Type B pancreatic cell (in vitro differentiated cells): ENCODE measurements at regions not wholly inside any gene's neighbourhood (a gene's known extent, or its start where the extent isn't known, plus 50 kb on each side); places are given as distances from the start of the nearest gene placed in this dataset.

Experiments used
- DNase-seq: peaks from one replicate; pipeline ENCODE4 v3.0.0; 2021; ENCODE audit warnings: mixed read lengths; ENCODE audit not compliant: unreplicated experiment; ENCODE audit errors: extremely low spot score
- H3K27ac Mint-ChIP-seq: 2 replicates; pipeline ENCODE4 v1.8.0; 2021; ENCODE audit warnings: mild to moderate bottlenecking, mixed read lengths
- H3K27me3 Mint-ChIP-seq: 2 replicates; pipeline ENCODE4 v1.8.0; 2021; ENCODE audit warnings: mixed read lengths
- H3K36me3 Mint-ChIP-seq: 2 replicates; pipeline ENCODE4 v1.8.0; 2021; ENCODE audit warnings: mixed read lengths
- H3K4me1 Mint-ChIP-seq: one replicate; pipeline ENCODE4 v1.8.0; 2021; ENCODE audit warnings: mixed read lengths; ENCODE audit not compliant: unreplicated experiment
- H3K4me3 Mint-ChIP-seq: 2 replicates; pipeline ENCODE4 v1.8.0; 2021; ENCODE audit warnings: mild to moderate bottlenecking, mixed read lengths
- H3K9me3 Mint-ChIP-seq: 2 replicates; pipeline ENCODE4 v1.8.0; 2021; ENCODE audit warnings: mixed read lengths
- CTCF ChIP-seq: fragments of 200-600 bp; sonication (generic); conservative IDR thresholded peaks from 2 replicates; pipeline ENCODE4 v1.5.0; 2021; ENCODE audit warnings: antibody characterized with exemption, mild to moderate bottlenecking

DNA sequence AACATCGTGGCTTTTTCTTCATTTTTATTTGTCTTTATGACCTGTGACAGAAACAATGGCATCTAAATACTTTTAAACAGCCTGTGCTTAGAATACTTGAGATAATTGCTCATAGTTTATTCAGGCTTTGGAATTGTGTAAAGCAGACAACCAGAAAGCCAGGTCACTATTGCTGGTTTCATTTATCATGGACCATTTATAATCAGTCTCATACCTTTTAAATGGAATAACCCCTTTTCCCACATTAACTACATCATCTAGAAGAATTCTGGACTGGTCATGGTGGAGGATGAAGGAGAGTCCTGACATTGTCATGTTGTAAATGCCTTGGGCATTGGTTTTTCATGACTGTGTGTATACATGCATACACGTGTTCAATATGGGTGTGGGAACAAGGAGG lies 661.5 kb downstream of the EPM2A start:
- H3K36me3 Mint-ChIP-seq, result no peaks in the 10 kb centered on the region
- DNase-seq, result no peak
- peaks cover 8% of the 10 kb centered on the region for H3K9me3 Mint-ChIP-seq
- no peaks in the 10 kb centered on the region for H3K4me1 Mint-ChIP-seq
- peaks cover 9% of the 10 kb centered on the region for H3K27me3 Mint-ChIP-seq
- H3K4me3 Mint-ChIP-seq, result no peak overlapping the region
- H3K27ac Mint-ChIP-seq, result no peak overlapping the region
- no peak for TF ChIP-seq CTCF

DNA sequence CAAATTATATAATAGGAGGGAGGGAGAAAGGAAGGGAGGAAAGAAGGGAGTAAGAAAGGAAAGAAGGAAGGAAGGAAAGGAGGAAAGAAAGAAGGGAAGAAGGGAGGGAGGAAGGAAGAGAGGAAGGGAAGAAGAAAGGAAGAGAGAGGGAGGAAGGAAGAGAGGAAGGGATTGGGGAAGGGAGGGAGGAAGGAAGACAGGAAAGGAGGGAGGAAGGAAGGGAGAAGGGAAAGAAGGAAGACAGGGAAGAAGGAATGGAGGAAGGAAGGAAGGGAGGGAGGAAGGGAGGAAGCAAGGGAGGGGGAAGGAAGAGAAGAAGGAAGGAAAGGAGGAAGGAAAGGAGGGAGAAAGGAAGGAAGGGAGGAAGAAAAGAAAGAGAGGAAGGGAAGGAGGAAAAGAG lies 660.5 kb downstream of the EPM2A start:
- Mint-ChIP-seq H3K36me3 (no peaks in the 10 kb centered on the region), H3K27me3 (peaks cover 8% of the 10 kb centered on the region), H3K4me1 (no peaks in the 10 kb centered on the region), H3K27ac (no peak overlapping the region), H3K9me3 (peaks cover 8% of the 10 kb centered on the region), H3K4me3 (no peak overlapping the region)
- TF ChIP-seq CTCF, result no peak
- no peak for DNase-seq

GRCh38 chr6:145075425-145075824 lies 659.9 kb downstream of the EPM2A start:
- Mint-ChIP-seq H3K9me3 (peaks cover 8% of the 10 kb centered on the region), H3K4me1 (no peaks in the 10 kb centered on the region), H3K4me3 (no peak overlapping the region), H3K27me3 (peaks cover 8% of the 10 kb centered on the region), H3K27ac (no peak overlapping the region), H3K36me3 (no peaks in the 10 kb centered on the region)
- TF ChIP-seq CTCF, result peak; percentile 36
- DNase-seq, result no peak

GRCh38 chr6:145076115-145076841 lies 659.0 kb downstream of the EPM2A start:
- Mint-ChIP-seq H3K27me3 (peaks cover 8% of the 10 kb centered on the region), H3K9me3 (peaks cover 8% of the 10 kb centered on the region), H3K27ac (no peak overlapping the region), H3K4me1 (no peaks in the 10 kb centered on the region), H3K36me3 (no peaks in the 10 kb centered on the region), H3K4me3 (no peak overlapping the region)
- TF ChIP-seq CTCF, result no peak
- DNase-seq, result no peak

DNA sequence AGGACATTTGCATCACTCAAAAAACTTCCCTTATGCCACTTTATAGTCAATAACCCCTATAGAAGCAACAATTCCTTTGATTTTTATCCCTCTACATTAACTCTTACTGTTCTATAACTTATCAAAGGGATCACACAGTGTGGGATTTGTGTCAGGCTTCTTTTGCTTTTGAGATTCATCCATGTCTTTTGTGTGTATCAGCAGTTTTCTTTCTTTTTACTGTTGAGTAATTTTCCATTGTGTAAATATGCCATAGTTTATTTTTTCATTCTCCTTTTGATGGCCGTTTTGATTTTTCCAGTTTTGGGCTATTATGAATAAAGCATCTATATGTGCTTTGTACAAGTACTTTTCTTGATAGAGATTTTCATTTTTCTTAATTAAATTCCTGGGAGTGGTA lies 657.9 kb downstream of the EPM2A start:
- no peak for DNase-seq
- H3K9me3 Mint-ChIP-seq, result peaks cover 8% of the 10 kb centered on the region
- H3K36me3 Mint-ChIP-seq, result no peaks in the 10 kb centered on the region
- H3K4me1 Mint-ChIP-seq, result no peaks in the 10 kb centered on the region
- H3K27ac Mint-ChIP-seq, result no peak overlapping the region
- TF ChIP-seq CTCF, result no peak
- no peak overlapping the region for H3K4me3 Mint-ChIP-seq
- H3K27me3 Mint-ChIP-seq, result peaks cover 8% of the 10 kb centered on the region
